Superior temporal gyrus (tissue), 1 donor: ENCODE measurements at regions not wholly inside any gene's neighbourhood (a gene's known extent, or its start where the extent isn't known, plus 50 kb on each side); places are given as distances from the start of the nearest gene placed in this dataset.

Source experiments
- DNase-seq: peaks from one replicate; pipeline ENCODE4 v3.0.0-alpha.2; 2016; ENCODE audit errors: extremely low spot score

DNA sequence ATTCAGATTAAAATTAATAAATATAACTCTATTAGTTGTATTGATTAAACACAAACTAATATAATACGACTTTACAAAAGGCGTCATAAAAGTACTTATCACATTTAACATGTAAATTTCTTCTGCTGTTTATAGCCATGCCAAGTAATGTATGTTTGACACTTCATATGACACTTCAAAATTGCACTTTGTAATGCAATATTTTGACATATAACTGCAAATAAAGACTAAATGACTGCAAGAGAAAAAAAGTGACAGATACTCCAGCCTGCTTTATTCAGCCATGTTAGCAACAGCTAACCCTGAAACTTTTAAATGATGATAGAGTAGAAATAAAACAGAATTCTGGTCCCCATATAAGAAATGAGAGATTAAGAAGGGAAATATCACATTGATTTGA is 1238.0 kb downstream of the MRPL39 start:
- no peak for DNase-seq

GRCh38 chr21:24367936-24368335 is 1239.3 kb downstream of the MRPL39 start:
- DNase-seq: no peak

GRCh38 chr21:24353492-24353891 is 1253.8 kb downstream of the MRPL39 start:
- DNase-seq: no peak

DNA sequence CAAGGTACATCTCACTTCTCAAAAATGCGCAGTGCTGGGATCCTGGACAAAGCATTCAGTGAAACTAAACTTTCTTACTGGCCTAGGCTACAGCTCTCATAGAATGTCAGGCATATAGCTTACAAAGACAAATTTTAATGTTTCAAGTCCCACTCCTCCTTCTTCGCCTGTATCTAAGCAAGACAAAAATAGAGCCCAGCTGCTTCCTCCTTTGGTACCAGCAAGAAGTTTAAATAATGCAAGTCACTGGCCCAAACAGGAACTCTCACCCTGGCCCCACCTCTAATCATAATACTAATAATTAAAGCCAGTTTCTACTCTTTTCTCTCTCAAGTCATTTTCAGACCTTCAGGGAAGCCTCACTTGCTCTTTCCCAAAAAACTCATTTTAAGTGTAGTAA is 1267.9 kb downstream of the MRPL39 start:
- no peak for DNase-seq

GRCh38 chr21:24336491-24336890 is 1270.8 kb downstream of the MRPL39 start:
- no peak for DNase-seq

GRCh38 chr21:24323536-24323935 is 1283.7 kb downstream of the MRPL39 start:
- DNase-seq: no peak

GRCh38 chr21:24316277-24316922 is 1290.9 kb downstream of the MRPL39 start:
- DNase-seq: no peak

DNA sequence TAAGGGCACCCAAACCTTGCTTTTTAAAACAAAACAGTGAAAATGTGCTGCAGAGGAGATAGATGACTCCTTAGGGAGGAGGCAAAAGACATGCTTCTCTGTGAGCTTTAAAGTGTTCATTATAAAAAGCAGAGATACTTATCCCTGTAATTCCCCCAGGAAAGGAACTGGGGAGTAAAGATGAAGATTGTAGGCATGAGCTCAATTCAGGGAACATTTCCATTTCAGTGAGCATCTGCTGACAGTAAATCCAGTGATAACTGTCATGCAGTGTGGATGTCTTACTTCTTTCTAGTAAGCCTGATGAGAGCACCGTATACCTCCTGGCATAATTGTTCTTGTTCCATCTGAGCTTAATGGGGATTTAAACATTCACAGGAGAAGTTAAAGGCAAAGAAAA is 1296.5 kb downstream of the MRPL39 start:
- DNase-seq: no peak

GRCh38 chr21:24308183-24308582 is 1299.1 kb downstream of the MRPL39 start:
- DNase-seq: no peak

DNA sequence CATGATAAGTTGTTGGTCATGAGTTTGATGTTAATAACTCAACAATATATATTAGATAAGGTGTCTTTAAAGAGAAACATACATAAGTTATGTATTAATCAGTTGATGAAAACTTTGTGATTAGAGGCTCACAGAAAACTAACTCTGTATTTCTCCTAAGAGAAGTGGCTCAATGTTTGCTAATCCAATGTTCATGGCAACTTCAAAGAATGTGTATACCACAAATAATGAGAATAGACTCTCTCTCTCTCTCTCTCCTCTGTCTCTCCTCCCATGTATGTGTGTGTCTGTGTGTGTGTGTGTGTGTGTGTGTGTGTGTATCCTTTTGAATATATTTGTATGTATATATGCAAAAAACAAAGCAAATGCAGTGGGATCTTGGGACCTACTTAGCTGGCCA is 1304.9 kb downstream of the MRPL39 start:
- DNase-seq: no peak

- no peak for DNase-seq
These were observed 1309.2 kb downstream of the MRPL39 start for GRCh38 chr21:24298040-24298439.

GRCh38 chr21:24294171-24294570 is 1313.1 kb downstream of the MRPL39 start:
- DNase-seq: no peak

DNA sequence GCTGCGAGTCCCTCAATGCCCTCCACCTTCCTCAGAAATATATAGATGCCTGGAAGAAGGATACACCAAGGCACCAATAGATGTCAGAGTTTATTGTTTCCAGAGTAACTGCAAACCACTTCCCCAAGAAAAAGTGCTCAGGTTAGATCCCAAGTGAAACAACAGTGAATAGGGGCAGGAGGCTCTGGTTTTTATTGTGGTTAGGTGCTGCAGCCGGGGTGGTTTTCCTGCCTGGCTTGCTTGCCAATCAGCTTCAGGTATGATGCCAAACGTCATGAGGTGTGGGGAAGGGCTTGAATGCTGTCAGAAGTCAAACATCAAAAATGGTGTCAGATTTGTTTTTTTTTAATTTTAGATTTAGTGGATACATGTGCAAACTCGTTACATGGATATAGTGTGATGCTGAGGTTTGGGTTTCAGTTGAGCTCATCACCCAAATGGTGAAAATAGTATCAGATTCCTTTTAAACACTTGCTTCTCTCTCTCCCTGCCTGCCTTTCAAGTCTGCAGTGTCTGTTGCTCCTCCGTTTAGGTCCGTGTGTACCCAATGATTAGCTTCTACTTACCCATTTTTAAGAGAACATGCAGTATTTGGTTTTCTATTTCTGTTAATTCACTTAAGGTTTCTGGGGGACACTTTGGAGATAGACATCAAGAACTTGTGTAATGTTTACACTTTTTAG is 1317.0 kb downstream of the MRPL39 start:
- DNase-seq: no peak

- no peak for DNase-seq
These were observed 1317.7 kb downstream of the MRPL39 start for GRCh38 chr21:24289539-24289938.

DNA sequence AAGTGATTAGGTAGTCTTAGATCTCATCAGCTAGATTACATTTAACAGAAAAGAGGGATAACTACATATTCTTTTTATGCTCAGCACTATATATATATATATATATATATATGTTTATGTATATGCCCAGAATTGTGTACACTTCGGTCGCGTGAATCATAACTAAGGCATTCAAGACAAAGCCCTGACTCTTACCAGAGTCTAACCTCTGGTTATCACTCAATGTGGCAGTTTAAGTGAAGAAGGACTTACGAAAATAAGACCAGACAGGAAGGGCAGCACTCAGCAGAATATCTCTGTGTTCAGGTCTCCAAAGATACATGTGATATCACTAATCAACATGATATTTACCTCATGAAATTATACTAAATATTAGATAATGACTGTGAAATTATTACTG is 1326.7 kb downstream of the MRPL39 start:
- DNase-seq: no peak

DNA sequence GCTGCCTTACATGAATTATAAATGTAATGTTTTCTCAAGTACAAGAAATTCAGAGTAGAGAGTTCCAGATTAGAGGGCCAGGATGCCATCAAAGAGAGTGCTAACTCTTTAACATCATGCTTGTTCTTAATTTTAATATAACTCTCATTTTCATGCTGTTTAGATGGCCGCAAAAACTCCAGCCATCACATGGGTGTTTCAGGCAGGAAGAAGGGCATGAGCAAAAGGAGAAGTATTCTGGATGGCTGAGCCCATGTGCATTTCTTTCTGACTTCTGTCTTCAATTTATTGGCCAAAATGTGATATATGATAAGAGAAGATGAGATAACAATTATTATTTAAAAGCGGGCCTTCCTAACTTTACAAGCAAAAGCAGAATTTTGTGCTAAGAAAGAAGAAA is 1328.6 kb downstream of the MRPL39 start:
- DNase-seq: no peak

DNA sequence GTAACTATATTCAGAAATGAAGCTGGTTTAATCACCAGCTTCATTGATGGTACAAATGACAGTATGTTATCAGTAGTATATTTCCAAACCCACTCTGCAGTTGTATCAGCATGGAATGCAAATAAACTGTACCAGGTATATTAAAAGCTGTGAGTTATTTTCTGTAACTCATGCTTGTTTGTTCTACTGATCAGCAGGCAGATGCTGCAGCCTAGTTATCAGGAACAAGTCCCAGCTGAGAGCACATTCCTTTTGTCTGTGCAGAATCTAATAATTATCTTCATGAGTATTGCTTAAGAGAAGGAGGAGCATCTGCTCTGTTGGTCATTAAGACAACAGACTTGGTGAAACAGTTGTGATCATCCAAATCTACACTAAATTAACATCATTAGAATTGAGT is 1331.1 kb downstream of the MRPL39 start:
- no peak for DNase-seq

DNA sequence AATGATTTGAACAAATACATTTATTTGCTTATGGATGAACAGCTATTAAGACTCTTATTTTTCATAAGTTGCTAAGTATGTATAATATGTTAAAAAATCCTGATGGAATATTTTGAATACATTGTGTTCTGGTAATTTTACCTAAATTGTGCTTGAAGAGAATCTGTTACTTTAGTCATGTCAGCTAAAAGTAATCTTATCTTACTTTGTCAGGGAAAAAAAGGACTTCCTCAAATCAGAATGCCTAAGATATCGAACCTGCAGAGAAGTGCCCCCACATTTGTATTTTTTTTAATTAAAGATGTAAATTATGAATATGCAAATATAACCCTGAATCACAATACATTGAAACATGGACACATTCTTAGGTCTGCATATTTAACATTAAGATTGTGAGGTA is 1331.7 kb downstream of the MRPL39 start:
- no peak for DNase-seq

GRCh38 chr21:24272521-24272938 is 1334.8 kb downstream of the MRPL39 start:
- DNase-seq: no peak

GRCh38 chr21:24265987-24266386 is 1341.3 kb downstream of the MRPL39 start:
- DNase-seq: no peak

GRCh38 chr21:24260751-24261150 is 1346.5 kb downstream of the MRPL39 start:
- DNase-seq: no peak

- no peak for DNase-seq
These were observed 1348.0 kb downstream of the MRPL39 start for GRCh38 chr21:24259241-24259640.

DNA sequence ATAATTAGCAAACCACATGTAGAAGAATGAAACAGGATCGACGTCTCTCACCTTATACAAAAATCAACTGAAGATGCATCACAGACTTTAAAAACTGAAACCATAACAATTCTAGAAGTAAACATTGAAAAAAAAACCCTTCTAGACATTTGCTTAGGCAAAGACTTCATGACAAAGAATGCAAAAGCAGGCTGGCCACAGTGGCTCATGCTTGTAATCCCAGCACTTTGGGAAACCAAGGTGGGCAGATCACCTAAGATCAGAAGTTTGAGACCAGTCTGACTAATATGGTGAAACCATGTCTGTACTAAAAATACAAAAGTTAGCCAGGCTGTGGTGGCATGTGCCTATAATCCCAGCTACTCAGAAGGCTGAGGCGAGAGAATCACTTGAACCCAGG is 1351.7 kb downstream of the MRPL39 start:
- DNase-seq: no peak

- no peak for DNase-seq
These were observed 1381.8 kb downstream of the MRPL39 start for GRCh38 chr21:24225431-24225830.
